Tibial nerve (tissue), 3 donors: ENCODE measurements at regions not wholly inside any gene's neighbourhood (a gene's known extent, or its start where the extent isn't known, plus 50 kb on each side); places are given as distances from the start of the nearest gene placed in this dataset.

Source experiments
- CTCF ChIP-seq, 5 experiments: fragments of 200-600 bp in 3 of 5; fragments of 450-650 bp in 2 of 5; sonication (generic) in 3 of 5; IDR thresholded peaks; one replicate each; pipeline ENCODE4 v1.5.1; 2016 to 2019; ENCODE audit warnings: antibody characterized with exemption in 5 of 5, mild to moderate bottlenecking in 3 of 5, moderate library complexity in 2 of 5
- POLR2A ChIP-seq, 2 donors: fragments of 450-650 bp; IDR thresholded peaks; one replicate each; pipeline ENCODE4 v1.6.1; 2017; ENCODE audit warnings: antibody characterized with exemption in 2 of 2, mild to moderate bottlenecking in 2 of 2, moderate library complexity in 2 of 2

DNA sequence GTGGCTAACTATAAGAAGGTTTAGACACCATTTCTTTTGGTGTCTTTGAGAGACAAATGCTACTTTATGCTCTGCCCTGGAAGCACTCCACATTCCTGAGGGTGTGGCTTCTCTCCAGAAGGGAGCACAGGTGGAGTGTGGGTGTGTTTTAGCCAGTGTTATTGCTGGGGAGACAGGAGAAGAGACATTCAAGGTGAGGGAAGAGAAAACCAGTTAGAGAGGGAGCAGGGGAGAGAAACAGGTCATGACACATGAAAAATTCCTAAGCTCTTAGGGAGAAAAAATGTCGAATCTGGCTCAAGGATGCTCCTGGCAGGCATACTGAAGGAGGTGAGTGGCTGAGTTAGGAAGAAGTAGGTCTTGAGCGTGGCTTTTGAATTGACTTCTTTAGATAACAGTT, 292.8 kb downstream of the CLIC5 start:
- TF ChIP-seq CTCF (IDR thresholded peaks at IDR 0.05): no peak
- TF ChIP-seq POLR2A (IDR thresholded peaks at IDR 0.05): no peak
